Cardiac muscle cell (in vitro differentiated cells and primary cell): ENCODE measurements at regions not wholly inside any gene's neighbourhood (a gene's known extent, or its start where the extent isn't known, plus 50 kb on each side); places are given as distances from the start of the nearest gene placed in this dataset.

ENCODE experiments used
- DNase-seq, 2 donors: peaks; one replicate each; pipeline versions ENCODE4 v3.0.0 to v3.0.0-alpha.2; 2010 to 2017; ENCODE audit warnings: low read depth in 1 of 2, low spot score in 1 of 2
- H3K27ac ChIP-seq: fragments of 200-600 bp; sonication (generic); 2 replicates; pipeline ENCODE4 v1.5.1; 2016
- H3K27me3 ChIP-seq: fragments of 200-600 bp; sonication (generic); 2 replicates; pipeline ENCODE4 v1.6.0; 2016; ENCODE audit warnings: control low read depth
- H3K36me3 ChIP-seq: fragments of 200-600 bp; sonication (generic); 2 replicates; pipeline ENCODE4 v1.5.1; 2016; ENCODE audit warnings: control low read depth
- H3K4me1 ChIP-seq: fragments of 200-600 bp; sonication (generic); 2 replicates; pipeline ENCODE4 v1.8.1; 2017; ENCODE audit warnings: low read depth, mild to moderate bottlenecking, mixed run types
- H3K4me3 ChIP-seq: fragments of 200-600 bp; sonication (generic); 2 replicates; pipeline ENCODE4 v1.5.1; 2016; ENCODE audit warnings: mild to moderate bottlenecking
- H3K9me3 ChIP-seq: fragments of 200-600 bp; sonication (generic); 2 replicates; pipeline ENCODE4 v1.5.1; 2017; ENCODE audit warnings: low read depth, mild to moderate bottlenecking, control low read depth
- TF ChIP-seq, protein P1 (sequence below): IDR thresholded peaks from 2 replicates; pipeline ENCODE4 v1.5.1; 2012; ENCODE audit warnings: low read depth, mild to moderate bottlenecking, low read length

GRCh38 chr11:70506658-70506970, 108.3 kb downstream of the CTTN start:
- no peak for DNase-seq
- peaks cover 4% of the 10 kb centered on the region for H3K4me1 ChIP-seq
- no peaks in the 10 kb centered on the region for H3K9me3 ChIP-seq
- no peaks in the 10 kb centered on the region for H3K36me3 ChIP-seq
- H3K27me3 ChIP-seq, result no peaks in the 10 kb centered on the region
- TF ChIP-seq, protein P1, sequence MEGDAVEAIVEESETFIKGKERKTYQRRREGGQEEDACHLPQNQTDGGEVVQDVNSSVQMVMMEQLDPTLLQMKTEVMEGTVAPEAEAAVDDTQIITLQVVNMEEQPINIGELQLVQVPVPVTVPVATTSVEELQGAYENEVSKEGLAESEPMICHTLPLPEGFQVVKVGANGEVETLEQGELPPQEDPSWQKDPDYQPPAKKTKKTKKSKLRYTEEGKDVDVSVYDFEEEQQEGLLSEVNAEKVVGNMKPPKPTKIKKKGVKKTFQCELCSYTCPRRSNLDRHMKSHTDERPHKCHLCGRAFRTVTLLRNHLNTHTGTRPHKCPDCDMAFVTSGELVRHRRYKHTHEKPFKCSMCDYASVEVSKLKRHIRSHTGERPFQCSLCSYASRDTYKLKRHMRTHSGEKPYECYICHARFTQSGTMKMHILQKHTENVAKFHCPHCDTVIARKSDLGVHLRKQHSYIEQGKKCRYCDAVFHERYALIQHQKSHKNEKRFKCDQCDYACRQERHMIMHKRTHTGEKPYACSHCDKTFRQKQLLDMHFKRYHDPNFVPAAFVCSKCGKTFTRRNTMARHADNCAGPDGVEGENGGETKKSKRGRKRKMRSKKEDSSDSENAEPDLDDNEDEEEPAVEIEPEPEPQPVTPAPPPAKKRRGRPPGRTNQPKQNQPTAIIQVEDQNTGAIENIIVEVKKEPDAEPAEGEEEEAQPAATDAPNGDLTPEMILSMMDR, result no peak
- H3K27ac ChIP-seq, result no peak overlapping the region
- no peak overlapping the region for H3K4me3 ChIP-seq

DNA sequence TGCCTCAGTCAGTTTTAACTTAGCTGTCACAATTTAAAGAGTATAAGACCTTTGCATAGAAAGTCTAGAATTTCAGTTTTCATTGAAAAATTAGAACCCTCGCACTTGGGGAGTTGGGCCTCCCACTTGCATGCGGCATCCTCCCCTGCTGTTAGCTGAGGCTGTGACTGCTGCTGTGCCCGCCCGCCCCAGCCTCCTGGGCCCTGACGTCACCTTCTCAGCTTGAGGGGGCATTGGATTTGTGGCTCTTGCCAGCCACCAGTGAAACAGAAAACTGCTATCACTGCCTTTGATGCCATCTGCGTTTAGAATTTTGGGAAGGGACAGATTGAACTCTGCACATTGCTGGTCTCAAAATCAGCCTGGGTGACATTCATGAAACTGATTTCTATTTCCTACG, 108.7 kb downstream of the CTTN start:
- no peaks in the 10 kb centered on the region for H3K9me3 ChIP-seq
- TF ChIP-seq, protein P1, result no peak
- no peaks in the 10 kb centered on the region for H3K27me3 ChIP-seq
- H3K27ac ChIP-seq, result no peak overlapping the region
- H3K36me3 ChIP-seq, result no peaks in the 10 kb centered on the region
- no peak overlapping the region for H3K4me3 ChIP-seq
- peaks cover 4% of the 10 kb centered on the region for H3K4me1 ChIP-seq
- DNase-seq, result no peak

- Histone ChIP-seq H3K36me3 (no peaks in the 10 kb centered on the region), H3K4me3 (no peak overlapping the region), H3K9me3 (no peaks in the 10 kb centered on the region), H3K27me3 (no peaks in the 10 kb centered on the region), H3K27ac (no peak overlapping the region), H3K4me1 (peaks cover 4% of the 10 kb centered on the region)
- TF ChIP-seq, protein P1, result no peak
- no peak for DNase-seq
These were observed 109.3 kb downstream of the CTTN start for GRCh38 chr11:70507466-70508230.

- no peaks in the 10 kb centered on the region for H3K9me3 ChIP-seq
- H3K4me1 ChIP-seq, result peaks cover 4% of the 10 kb centered on the region
- H3K4me3 ChIP-seq, result no peak overlapping the region
- H3K27me3 ChIP-seq, result no peaks in the 10 kb centered on the region
- H3K27ac ChIP-seq, result no peak overlapping the region
- TF ChIP-seq, protein P1, result no peak
- H3K36me3 ChIP-seq, result no peaks in the 10 kb centered on the region
- no peak for DNase-seq
These were observed 109.8 kb downstream of the CTTN start for GRCh38 chr11:70508231-70508480.

GRCh38 chr11:70509476-70509875, 111.1 kb downstream of the CTTN start:
- Histone ChIP-seq H3K4me1 (no peaks in the 10 kb centered on the region), H3K27me3 (no peaks in the 10 kb centered on the region), H3K27ac (no peak overlapping the region), H3K4me3 (no peak overlapping the region), H3K9me3 (no peaks in the 10 kb centered on the region), H3K36me3 (no peaks in the 10 kb centered on the region)
- TF ChIP-seq, protein P1, result no peak
- DNase-seq, result no peak

- no peak for DNase-seq
- no peaks in the 10 kb centered on the region for H3K9me3 ChIP-seq
- no peak overlapping the region for H3K4me3 ChIP-seq
- H3K27me3 ChIP-seq, result no peaks in the 10 kb centered on the region
- H3K36me3 ChIP-seq, result no peaks in the 10 kb centered on the region
- TF ChIP-seq, protein P1, result no peak
- no peaks in the 10 kb centered on the region for H3K4me1 ChIP-seq
- H3K27ac ChIP-seq, result no peak overlapping the region
These were observed 111.8 kb downstream of the CTTN start for GRCh38 chr11:70510106-70510505.
